ENCODE measurements at regions not wholly inside any gene's neighbourhood (a gene's known extent, or its start where the extent isn't known, plus 50 kb on each side); places are given as distances from the start of the nearest gene placed in this dataset.

GRCh38 chrX:80282535-80282934, 137.7 kb upstream of the TENT5D start:
- H3K9ac ChIP-seq (ENCODE audit: control insufficient read depth, insufficient read depth, low read length) = no peak overlapping the region
- FAIRE-seq (no peak), ATAC-seq (no peak), DNase-seq (ENCODE audit: low read depth, low spot score) (no peak)
- H3K27ac ChIP-seq (ENCODE audit: control insufficient read depth, insufficient read depth) = no peak overlapping the region
- SMC1A ChIA-PET (ENCODE audit: uncharacterized antibody, unreplicated experiment) = no interaction called here
- H3K4me1 ChIP-seq (ENCODE audit: control insufficient read depth, insufficient read depth, low read length) = no peaks in the 10 kb centered on the region
- BruUV-seq (replicated peaks) = no TSS peak
- H3K4me3 ChIP-seq = no peak overlapping the region
- no peak overlapping the region for H2AFZ ChIP-seq (ENCODE audit: control insufficient read depth, low read depth, low read length)
- WGBS (ENCODE audit: insufficient coverage, insufficient replicate concordance, low lambda C conversion rate, missing lambda C conversion rate) = 25% methylated on average over 2 of the region's 2 CpGs
- H3K4me2 ChIP-seq (ENCODE audit: control insufficient read depth, insufficient read depth) = no peak overlapping the region
- TF ChIP-seq CTCF (IDR thresholded peaks at IDR 0.05 in 2 of 3, conservative IDR thresholded peaks at IDR 0.05 in 1 of 3; ENCODE audit: control insufficient read depth in 2 of 3, extremely low read depth in 1 of 3, insufficient read depth in 1 of 3, low read depth in 3 of 3, low read length in 3 of 3) (peak in 1 of 3 experiments; percentile 8; a peak in 1 of 6 replicates), MTA2 (IDR thresholded peaks at IDR 0.05; ENCODE audit: low read depth) (no peak)
- H3K9me3 ChIP-seq (replicated peaks; ENCODE audit: control insufficient read depth, insufficient read depth, low read length) = no peaks in the 10 kb centered on the region
- in situ Hi-C loops (cut with MboI) = no loop called here
- intact Hi-C loops (cut with micrococcal nuclease; ENCODE audit: unreplicated experiment) = loop anchor here (5.0 kb wide), 1 partner anchor 295 kb away; no protein-coding TSS in a partner anchor
- no peaks in the 10 kb centered on the region for H3K27me3 ChIP-seq (replicated peaks in 1 of 2; ENCODE audit: control insufficient read depth in 2 of 2, insufficient read depth in 2 of 2, low read length in 1 of 2)
- CTCF ChIA-PET = interaction anchor here (0.6 to 1.3 kb wide), 4 partner anchors 14 to 1095 kb away, joined by 3 read pairs; no protein-coding TSS in a partner anchor
- H3K36me3 ChIP-seq (ENCODE audit: control insufficient read depth in 2 of 2, insufficient read depth in 2 of 2, low read length in 1 of 2) = no peaks in the 10 kb centered on the region
- RAD21 ChIA-PET (ENCODE audit: unreplicated experiment) = no interaction called here
- no peaks in the 10 kb centered on the region for H3K79me2 ChIP-seq (ENCODE audit: control insufficient read depth, insufficient read depth, low read length)
- POLR2A ChIA-PET = no interaction called here
- no peaks in the 10 kb centered on the region for H4K20me1 ChIP-seq (ENCODE audit: control insufficient read depth, insufficient read depth)

GRCh38 chrX:80285131-80285773, 135.0 kb upstream of the TENT5D start:
- H3K79me2 ChIP-seq (ENCODE audit: control insufficient read depth, insufficient read depth, low read length) = no peaks in the 10 kb centered on the region
- H3K4me2 ChIP-seq (ENCODE audit: control insufficient read depth, insufficient read depth) = no peak overlapping the region
- intact Hi-C loops (cut with micrococcal nuclease; ENCODE audit: unreplicated experiment) = no loop called here
- FAIRE-seq (no peak), ATAC-seq (peak; percentile 86), DNase-seq (ENCODE audit: low read depth, low spot score) (no peak)
- H3K9ac ChIP-seq (ENCODE audit: control insufficient read depth, insufficient read depth, low read length) = no peak overlapping the region
- WGBS (ENCODE audit: insufficient coverage, insufficient replicate concordance, low lambda C conversion rate, missing lambda C conversion rate) = 12% methylated on average over 3 of the region's 3 CpGs
- RAD21 ChIA-PET (ENCODE audit: unreplicated experiment) = interaction anchor here (1.0 kb wide), 1 partner anchor 1730 kb away, joined by 4 read pairs; no protein-coding TSS in a partner anchor
- in situ Hi-C loops (cut with MboI) = no loop called here
- no TSS peak for BruUV-seq (replicated peaks)
- H3K27ac ChIP-seq (ENCODE audit: control insufficient read depth, insufficient read depth) = no peak overlapping the region
- H3K9me3 ChIP-seq (replicated peaks; ENCODE audit: control insufficient read depth, insufficient read depth, low read length) = no peaks in the 10 kb centered on the region
- H3K36me3 ChIP-seq (ENCODE audit: control insufficient read depth in 2 of 2, insufficient read depth in 2 of 2, low read length in 1 of 2) = no peaks in the 10 kb centered on the region
- H3K4me3 ChIP-seq = no peak overlapping the region
- H3K27me3 ChIP-seq (replicated peaks in 1 of 2; ENCODE audit: control insufficient read depth in 2 of 2, insufficient read depth in 2 of 2, low read length in 1 of 2) = no peaks in the 10 kb centered on the region
- no peaks in the 10 kb centered on the region for H3K4me1 ChIP-seq (ENCODE audit: control insufficient read depth, insufficient read depth, low read length)
- SMC1A ChIA-PET (ENCODE audit: uncharacterized antibody, unreplicated experiment) = interaction anchor here (0.6 to 1.2 kb wide), 3 partner anchors 24 to 1729 kb away, joined by 3 to 4 read pairs (median 3); no protein-coding TSS in a partner anchor
- H2AFZ ChIP-seq (ENCODE audit: control insufficient read depth, low read depth, low read length) = no peak overlapping the region
- POLR2A ChIA-PET = no interaction called here
- CTCF ChIA-PET = interaction anchor here (0.6 to 1.3 kb wide), 5 partner anchors 9 to 1730 kb away, joined by 3 to 4 read pairs (median 3); no protein-coding TSS in a partner anchor
- no peaks in the 10 kb centered on the region for H4K20me1 ChIP-seq (ENCODE audit: control insufficient read depth, insufficient read depth)
- TF ChIP-seq SMC3 (IDR thresholded peaks at IDR 0.05; ENCODE audit: borderline replicate concordance, low read length) (peak; percentile 47; the same call in 1 of the 2 replicates), FOS (IDR thresholded peaks at IDR 0.05; ENCODE audit: borderline replicate concordance, extremely low read depth, insufficient read length) (no peak), RUNX3 (IDR thresholded peaks at IDR 0.05; ENCODE audit: low read length) (peak; percentile 80), RAD21 (IDR thresholded peaks at IDR 0.05; ENCODE audit: insufficient read depth, low read depth, low read length) (peak; percentile 60), CBX5 (IDR thresholded peaks at IDR 0.05; ENCODE audit: low read depth) (no peak), BRCA1 (IDR thresholded peaks at IDR 0.05; ENCODE audit: low read depth, low read length) (no peak), CBFB (IDR thresholded peaks at IDR 0.05; ENCODE audit: low read depth) (no peak), CTCF (IDR thresholded peaks at IDR 0.05 in 2 of 3, conservative IDR thresholded peaks at IDR 0.05 in 1 of 3; ENCODE audit: control insufficient read depth in 2 of 3, extremely low read depth in 1 of 3, insufficient read depth in 1 of 3, low read depth in 3 of 3, low read length in 3 of 3) (peak; percentile 47 to 65 (median 55); a peak in 5 of 6 replicates), MYC (IDR thresholded peaks at IDR 0.05; ENCODE audit: insufficient read depth, insufficient read length, insufficient replicate concordance, low read length, severe bottlenecking) (no peak), PML (IDR thresholded peaks at IDR 0.05; ENCODE audit: low read length) (no peak), ATF7 (IDR thresholded peaks at IDR 0.05; ENCODE audit: low read depth) (no peak)

All from GM12878 (cell line).